Progenitor cell of endocrine pancreas (in vitro differentiated cells): ENCODE measurements at regions not wholly inside any gene's neighbourhood (a gene's known extent, or its start where the extent isn't known, plus 50 kb on each side); places are given as distances from the start of the nearest gene placed in this dataset.

ENCODE experiments used
- DNase-seq: peaks from one replicate; pipeline ENCODE4 v3.0.0; 2021; ENCODE audit warnings: low spot score; ENCODE audit not compliant: unreplicated experiment
- H3K27ac Mint-ChIP-seq: 2 replicates; pipeline ENCODE4 v1.8.0; 2021; ENCODE audit warnings: mild to moderate bottlenecking, moderate library complexity, mixed read lengths
- H3K27me3 Mint-ChIP-seq: 2 replicates; pipeline ENCODE4 v1.8.0; 2021; ENCODE audit warnings: mixed read lengths
- H3K36me3 Mint-ChIP-seq: 2 replicates; pipeline ENCODE4 v1.8.0; 2022; ENCODE audit warnings: mixed read lengths; ENCODE audit not compliant: insufficient read depth
- H3K4me1 Mint-ChIP-seq: 2 replicates; pipeline ENCODE4 v1.8.0; 2021; ENCODE audit warnings: low read depth, mixed read lengths
- H3K4me3 Mint-ChIP-seq: 2 replicates; pipeline ENCODE4 v1.8.0; 2021; ENCODE audit warnings: low read depth, mild to moderate bottlenecking, moderate library complexity, mixed read lengths
- H3K9me3 Mint-ChIP-seq: 2 replicates; pipeline ENCODE4 v1.8.0; 2021; ENCODE audit warnings: low read depth, mixed read lengths
- TF ChIP-seq, protein P1 (sequence below): fragments of 200-600 bp; sonication (generic); IDR thresholded peaks from one replicate; pipeline ENCODE4 v1.5.0; 2021; ENCODE audit warnings: antibody characterized with exemption, mild to moderate bottlenecking; ENCODE audit not compliant: unreplicated experiment

- Mint-ChIP-seq H3K27me3 (no peaks in the 10 kb centered on the region), H3K4me1 (peaks cover 16% of the 10 kb centered on the region), H3K9me3 (peaks cover 3% of the 10 kb centered on the region), H3K36me3 (no peaks in the 10 kb centered on the region), H3K27ac (no peak overlapping the region), H3K4me3 (no peak overlapping the region)
- DNase-seq = no peak
- TF ChIP-seq, protein P1, sequence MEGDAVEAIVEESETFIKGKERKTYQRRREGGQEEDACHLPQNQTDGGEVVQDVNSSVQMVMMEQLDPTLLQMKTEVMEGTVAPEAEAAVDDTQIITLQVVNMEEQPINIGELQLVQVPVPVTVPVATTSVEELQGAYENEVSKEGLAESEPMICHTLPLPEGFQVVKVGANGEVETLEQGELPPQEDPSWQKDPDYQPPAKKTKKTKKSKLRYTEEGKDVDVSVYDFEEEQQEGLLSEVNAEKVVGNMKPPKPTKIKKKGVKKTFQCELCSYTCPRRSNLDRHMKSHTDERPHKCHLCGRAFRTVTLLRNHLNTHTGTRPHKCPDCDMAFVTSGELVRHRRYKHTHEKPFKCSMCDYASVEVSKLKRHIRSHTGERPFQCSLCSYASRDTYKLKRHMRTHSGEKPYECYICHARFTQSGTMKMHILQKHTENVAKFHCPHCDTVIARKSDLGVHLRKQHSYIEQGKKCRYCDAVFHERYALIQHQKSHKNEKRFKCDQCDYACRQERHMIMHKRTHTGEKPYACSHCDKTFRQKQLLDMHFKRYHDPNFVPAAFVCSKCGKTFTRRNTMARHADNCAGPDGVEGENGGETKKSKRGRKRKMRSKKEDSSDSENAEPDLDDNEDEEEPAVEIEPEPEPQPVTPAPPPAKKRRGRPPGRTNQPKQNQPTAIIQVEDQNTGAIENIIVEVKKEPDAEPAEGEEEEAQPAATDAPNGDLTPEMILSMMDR = no peak
Observed at GRCh38 chr3:18666655-18667054, 241.5 kb upstream of the SATB1 start.

GRCh38 chr3:18660059-18660458 is 234.9 kb upstream of the SATB1 start:
- H3K36me3 Mint-ChIP-seq = no peaks in the 10 kb centered on the region
- TF ChIP-seq, protein P1 = no peak
- H3K4me1 Mint-ChIP-seq = peaks cover 8% of the 10 kb centered on the region
- no peak overlapping the region for H3K4me3 Mint-ChIP-seq
- DNase-seq = no peak
- H3K9me3 Mint-ChIP-seq = no peaks in the 10 kb centered on the region
- no peaks in the 10 kb centered on the region for H3K27me3 Mint-ChIP-seq
- no peak overlapping the region for H3K27ac Mint-ChIP-seq

- no peak for DNase-seq
- Mint-ChIP-seq H3K4me1 (peaks cover 8% of the 10 kb centered on the region), H3K27ac (no peak overlapping the region)
Observed at GRCh38 chr3:18657858-18658820, 233.0 kb upstream of the SATB1 start.

GRCh38 chr3:18656866-18657265 is 231.7 kb upstream of the SATB1 start:
- no peaks in the 10 kb centered on the region for H3K9me3 Mint-ChIP-seq
- H3K36me3 Mint-ChIP-seq = no peaks in the 10 kb centered on the region
- no peak for DNase-seq
- no peak overlapping the region for H3K4me3 Mint-ChIP-seq
- H3K4me1 Mint-ChIP-seq = peaks cover 8% of the 10 kb centered on the region
- no peaks in the 10 kb centered on the region for H3K27me3 Mint-ChIP-seq
- no peak overlapping the region for H3K27ac Mint-ChIP-seq
- TF ChIP-seq, protein P1 = no peak

More at GRCh38 chr3:18657858-18658820, 233.0 kb upstream of the SATB1 start:
- TF ChIP-seq, protein P1 = no peak
- H3K36me3 Mint-ChIP-seq = no peaks in the 10 kb centered on the region
- no peak overlapping the region for H3K4me3 Mint-ChIP-seq
- no peaks in the 10 kb centered on the region for H3K27me3 Mint-ChIP-seq
- H3K9me3 Mint-ChIP-seq = no peaks in the 10 kb centered on the region

DNA sequence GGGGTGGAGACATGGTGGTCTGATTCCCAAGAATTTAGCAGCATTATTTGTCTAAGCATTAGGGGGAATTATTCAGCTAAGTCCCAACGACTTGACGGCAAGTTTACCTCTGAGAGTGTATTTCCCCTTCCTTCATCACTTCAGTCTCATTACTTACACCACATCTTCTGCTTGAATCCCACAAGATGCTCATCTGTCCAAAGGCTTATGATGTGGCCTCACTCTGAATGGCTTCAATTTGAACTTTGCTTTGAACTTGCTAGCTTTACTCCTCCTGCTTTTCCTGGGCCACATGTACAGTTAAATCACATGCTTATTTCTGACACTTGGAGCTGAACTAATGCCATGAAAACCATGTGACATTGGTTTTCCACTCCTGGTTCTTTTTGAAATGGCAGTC is 231.3 kb upstream of the SATB1 start:
- H3K4me1 Mint-ChIP-seq = peaks cover 8% of the 10 kb centered on the region
- no peak overlapping the region for H3K4me3 Mint-ChIP-seq
- H3K27ac Mint-ChIP-seq = no peak overlapping the region
- no peaks in the 10 kb centered on the region for H3K9me3 Mint-ChIP-seq
- no peak for DNase-seq
- H3K36me3 Mint-ChIP-seq = no peaks in the 10 kb centered on the region
- TF ChIP-seq, protein P1 = no peak
- no peaks in the 10 kb centered on the region for H3K27me3 Mint-ChIP-seq
